ENCODE measurements at regions not wholly inside any gene's neighbourhood (a gene's known extent, or its start where the extent isn't known, plus 50 kb on each side); places are given as distances from the start of the nearest gene placed in this dataset.

GRCh38 chr13:107006661-107007060, 438.7 kb upstream of the ARGLU1 start:
- no peaks in the 10 kb centered on the region for H3K36me3 ChIP-seq (ENCODE audit: control insufficient read depth in 2 of 2, extremely low read depth in 1 of 2, insufficient read depth in 2 of 2, low read length in 2 of 2)
- intact Hi-C loops (cut with micrococcal nuclease): no loop called here
- no peak overlapping the region for H3K4me3 ChIP-seq (replicated peaks in 1 of 3; ENCODE audit: insufficient read depth in 1 of 3, low read depth in 1 of 3, low read length in 3 of 3)
- no peak for DNase-seq (ENCODE audit: low read depth, low spot score)
- no peak overlapping the region for H3K4me2 ChIP-seq (ENCODE audit: insufficient read depth, low read length)
- no peak overlapping the region for H2AFZ ChIP-seq (ENCODE audit: low read depth, low read length)
- no peaks in the 10 kb centered on the region for H3K79me2 ChIP-seq (ENCODE audit: control insufficient read depth, insufficient read depth, low read length)
- H3K9ac ChIP-seq (replicated peaks; ENCODE audit: extremely low read depth, insufficient read depth, low read length): no peak overlapping the region
- H3K27ac ChIP-seq (ENCODE audit: insufficient read depth, low read depth, low read length): no peak overlapping the region
- no peaks in the 10 kb centered on the region for H3K27me3 ChIP-seq (ENCODE audit: control insufficient read depth in 2 of 2, insufficient read depth in 2 of 2, low read length in 2 of 2)
- no peak for TF ChIP-seq MYC (IDR thresholded peaks at IDR 0.05; ENCODE audit: low read depth, low read length)
- no peak for TF ChIP-seq JUN (IDR thresholded peaks at IDR 0.05; ENCODE audit: borderline replicate concordance, insufficient read depth, insufficient read length, low read depth)
- no peak for TF ChIP-seq MAX (IDR thresholded peaks at IDR 0.05; ENCODE audit: insufficient read depth, insufficient read length)
- no peak for TF ChIP-seq CTCF (IDR thresholded peaks at IDR 0.05; ENCODE audit: extremely low read depth in 1 of 2, insufficient read depth in 1 of 2, low read depth in 1 of 2, low read length in 2 of 2)
- TF ChIP-seq EZH2 (IDR thresholded peaks at IDR 0.05; ENCODE audit: borderline replicate concordance, low read depth, low read length, severe bottlenecking): no peak
- no peak for TF ChIP-seq POLR2AphosphoS5 (IDR thresholded peaks at IDR 0.05; ENCODE audit: insufficient read depth, low read depth, low read length)
- no peak for TF ChIP-seq FOS (IDR thresholded peaks at IDR 0.05; ENCODE audit: borderline replicate concordance, insufficient read depth, low read length)
- TF ChIP-seq GATA2 (IDR thresholded peaks at IDR 0.05; ENCODE audit: insufficient read depth, insufficient read length, low read depth, low read length): no peak
- TF ChIP-seq POLR2A (IDR thresholded peaks at IDR 0.05; ENCODE audit: low read depth, low read length): no peak
- no peaks in the 10 kb centered on the region for H3K4me1 ChIP-seq (ENCODE audit: control insufficient read depth, extremely low read depth, insufficient read depth, low read length)
- ChIA-PET CTCF (no interaction called here), POLR2A (no interaction called here)
- BruUV-seq (replicated peaks): no TSS peak
- H3K9me1 ChIP-seq (replicated peaks; ENCODE audit: control insufficient read depth, extremely low read depth, insufficient read depth, low read length): no peaks in the 10 kb centered on the region
- dilution Hi-C loops (cut with MboI; ENCODE audit: extremely low pct_ligation_motif_present, low sequenced_read_pairs): no loop called here
- H3K9me3 ChIP-seq (replicated peaks; ENCODE audit: control insufficient read depth, insufficient read depth, low read length): no peaks in the 10 kb centered on the region
- no peak for FAIRE-seq
- H4K20me1 ChIP-seq (replicated peaks; ENCODE audit: control insufficient read depth, extremely low read depth, insufficient read depth, low read length): no peaks in the 10 kb centered on the region
